GM10248 (cell line): ENCODE measurements at regions not wholly inside any gene's neighbourhood (a gene's known extent, or its start where the extent isn't known, plus 50 kb on each side); places are given as distances from the start of the nearest gene placed in this dataset.

Source experiments
- CTCF ChIA-PET: fragments of 300-600 bp; sonication (Branson Sonifier 250); formaldehyde crosslinking; extraction: SDS; loops from one replicate; lab custom pipeline; 2021; ENCODE audit warnings: antibody characterized with exemption; lab: Yijun Ruan, JAX
- POLR2A ChIA-PET: fragments of 350-650 bp; sonication (Branson Sonifier 250); formaldehyde crosslinking; extraction: SDS; loops from one replicate; lab custom pipeline; 2020; ENCODE audit warnings: antibody characterized with exemption; lab: Yijun Ruan, JAX
- DNase-seq: peaks from one replicate; pipeline ENCODE4 v3.0.0; 2012; ENCODE audit errors: extremely low spot score
- CTCF ChIP-seq: IDR thresholded peaks from 2 replicates; pipeline ENCODE4 v1.5.1; 2012; ENCODE audit warnings: mild to moderate bottlenecking, low read depth; ENCODE audit errors: extremely low read depth, missing control alignments, control extremely low read depth

- ChIA-PET POLR2A (no interaction called here), CTCF (no interaction called here)
- no peak for DNase-seq
- TF ChIP-seq CTCF = no peak
Measured at GRCh38 chr11:133693110-133693509, 152.2 kb downstream of the SPATA19 start.

GRCh38 chr11:133692126-133692934 is 153.0 kb downstream of the SPATA19 start:
- ChIA-PET POLR2A (no interaction called here), CTCF (no interaction called here)
- no peak for DNase-seq
- no peak for TF ChIP-seq CTCF

- no peak for DNase-seq
- no peak for TF ChIP-seq CTCF
- CTCF ChIA-PET = interaction anchor here (1.9 kb wide), 1 partner anchor 20 kb away, joined by 4 read pairs; no protein-coding TSS in a partner anchor
- POLR2A ChIA-PET = no interaction called here
Measured at GRCh38 chr11:133687781-133688180, 155.5 kb upstream of the OPCML start.

GRCh38 chr11:133681901-133682300 is 149.6 kb upstream of the OPCML start:
- DNase-seq = no peak
- POLR2A ChIA-PET = no interaction called here
- no peak for TF ChIP-seq CTCF
- CTCF ChIA-PET = interaction anchor here (1.9 kb wide), 1 partner anchor 17 kb away, joined by 6 read pairs; no protein-coding TSS in a partner anchor

- no peak for DNase-seq
- POLR2A ChIA-PET = no interaction called here
- TF ChIP-seq CTCF = no peak
- CTCF ChIA-PET = no interaction called here
Measured at GRCh38 chr11:133679896-133680295, 147.6 kb upstream of the OPCML start.

GRCh38 chr11:133678191-133678590 is 145.9 kb upstream of the OPCML start:
- ChIA-PET CTCF (interaction anchor here (1.2 to 1.9 kb wide), 2 partner anchors 10 to 14 kb away, joined by 3 to 4 read pairs; no protein-coding TSS in a partner anchor), POLR2A (no interaction called here)
- TF ChIP-seq CTCF = no peak
- DNase-seq = no peak
